ENCODE measurements at regions not wholly inside any gene's neighbourhood (a gene's known extent, or its start where the extent isn't known, plus 50 kb on each side); places are given as distances from the start of the nearest gene placed in this dataset.

DNA sequence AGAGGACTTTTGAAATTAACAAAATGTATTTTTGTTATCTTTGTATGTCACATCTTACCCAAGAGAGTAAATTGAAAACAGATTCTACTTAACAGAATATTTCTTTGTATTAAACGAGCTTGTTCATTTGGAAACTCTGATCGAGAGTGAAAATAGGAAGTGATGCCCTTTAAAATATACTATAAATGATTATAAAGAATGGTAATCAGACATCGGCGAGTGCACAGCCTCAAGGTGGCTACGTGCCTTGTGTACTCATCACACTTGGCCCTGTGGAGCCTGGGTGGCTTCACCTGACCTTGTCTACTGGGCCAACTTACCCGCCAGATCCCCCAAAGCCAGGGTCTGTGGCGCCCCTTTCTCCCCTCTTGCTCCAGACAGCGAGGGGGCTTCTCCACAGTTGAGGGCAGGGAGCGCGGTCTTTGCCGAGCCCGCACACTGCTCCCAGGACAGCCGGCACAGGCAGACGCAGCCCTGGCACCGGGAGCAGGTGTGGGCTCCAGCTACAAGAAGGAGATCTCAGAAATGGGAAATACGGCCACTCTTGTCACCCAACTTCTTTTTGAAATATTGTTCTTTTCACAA is 243.2 kb downstream of the CEMIP2 start:
- no peak for TF ChIP-seq SIN3A (IDR thresholded peaks at IDR 0.05; ENCODE audit: borderline replicate concordance, insufficient read depth, low read length)
- no peak for TF ChIP-seq POLR2AphosphoS5 (IDR thresholded peaks at IDR 0.05; ENCODE audit: low read depth, low read length)
- TF ChIP-seq FOXP2 (optimal IDR thresholded peaks at IDR 0.05; ENCODE audit: borderline replicate concordance, extremely low read depth, extremely low read length, insufficient read depth): no peak
- TF ChIP-seq TAF1 (IDR thresholded peaks at IDR 0.05; ENCODE audit: borderline replicate concordance, insufficient read depth, low read length): no peak
- TF ChIP-seq, protein P1, sequence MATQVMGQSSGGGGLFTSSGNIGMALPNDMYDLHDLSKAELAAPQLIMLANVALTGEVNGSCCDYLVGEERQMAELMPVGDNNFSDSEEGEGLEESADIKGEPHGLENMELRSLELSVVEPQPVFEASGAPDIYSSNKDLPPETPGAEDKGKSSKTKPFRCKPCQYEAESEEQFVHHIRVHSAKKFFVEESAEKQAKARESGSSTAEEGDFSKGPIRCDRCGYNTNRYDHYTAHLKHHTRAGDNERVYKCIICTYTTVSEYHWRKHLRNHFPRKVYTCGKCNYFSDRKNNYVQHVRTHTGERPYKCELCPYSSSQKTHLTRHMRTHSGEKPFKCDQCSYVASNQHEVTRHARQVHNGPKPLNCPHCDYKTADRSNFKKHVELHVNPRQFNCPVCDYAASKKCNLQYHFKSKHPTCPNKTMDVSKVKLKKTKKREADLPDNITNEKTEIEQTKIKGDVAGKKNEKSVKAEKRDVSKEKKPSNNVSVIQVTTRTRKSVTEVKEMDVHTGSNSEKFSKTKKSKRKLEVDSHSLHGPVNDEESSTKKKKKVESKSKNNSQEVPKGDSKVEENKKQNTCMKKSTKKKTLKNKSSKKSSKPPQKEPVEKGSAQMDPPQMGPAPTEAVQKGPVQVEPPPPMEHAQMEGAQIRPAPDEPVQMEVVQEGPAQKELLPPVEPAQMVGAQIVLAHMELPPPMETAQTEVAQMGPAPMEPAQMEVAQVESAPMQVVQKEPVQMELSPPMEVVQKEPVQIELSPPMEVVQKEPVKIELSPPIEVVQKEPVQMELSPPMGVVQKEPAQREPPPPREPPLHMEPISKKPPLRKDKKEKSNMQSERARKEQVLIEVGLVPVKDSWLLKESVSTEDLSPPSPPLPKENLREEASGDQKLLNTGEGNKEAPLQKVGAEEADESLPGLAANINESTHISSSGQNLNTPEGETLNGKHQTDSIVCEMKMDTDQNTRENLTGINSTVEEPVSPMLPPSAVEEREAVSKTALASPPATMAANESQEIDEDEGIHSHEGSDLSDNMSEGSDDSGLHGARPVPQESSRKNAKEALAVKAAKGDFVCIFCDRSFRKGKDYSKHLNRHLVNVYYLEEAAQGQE (IDR thresholded peaks at IDR 0.05; ENCODE audit: insufficient read depth in 1 of 2, low read depth in 2 of 2, low read length in 2 of 2): no peak

All from PFSK-1 (cell line).